ENCODE measurements at regions not wholly inside any gene's neighbourhood (a gene's known extent, or its start where the extent isn't known, plus 50 kb on each side); places are given as distances from the start of the nearest gene placed in this dataset.

DNA sequence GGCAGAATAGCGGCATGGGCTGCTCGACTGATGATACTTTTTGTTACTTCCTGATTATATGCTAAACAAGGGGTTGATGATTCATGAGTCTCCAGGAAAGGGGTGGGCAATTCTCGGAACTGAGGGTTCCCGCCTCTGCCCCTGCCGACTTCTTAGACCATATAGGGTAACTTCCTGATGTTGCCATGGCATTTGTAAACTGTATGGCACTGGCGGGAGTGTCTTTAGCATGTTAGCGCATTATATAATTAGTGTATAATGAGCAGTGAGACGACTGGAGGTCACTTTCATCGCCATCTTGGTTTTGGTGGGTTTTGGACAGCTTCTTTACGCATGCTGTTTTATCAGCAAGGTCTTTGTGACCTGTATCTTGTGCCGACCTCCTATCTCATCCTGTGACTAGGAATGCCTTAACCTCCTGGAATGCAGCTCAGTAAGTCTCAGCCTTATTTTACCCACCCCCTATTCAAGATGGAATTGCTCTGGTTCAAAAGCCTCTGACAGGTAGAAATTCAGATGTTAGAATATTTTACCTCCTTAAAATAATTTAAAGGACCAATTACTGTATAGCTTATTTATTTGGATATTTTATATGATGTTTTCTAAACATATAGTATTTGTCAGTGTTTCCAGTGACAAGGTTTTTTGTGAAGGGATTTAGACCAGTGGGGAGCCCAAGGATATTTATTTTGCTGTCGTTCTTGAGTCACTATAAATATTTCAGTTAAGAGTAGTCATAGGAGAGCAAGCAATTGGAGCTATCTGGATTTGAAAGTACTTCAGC lies 90.1 kb upstream of the PIK3CG start:
- DNase-seq (ENCODE audit: extremely low read depth, low read depth): peak; percentile 54

DNA sequence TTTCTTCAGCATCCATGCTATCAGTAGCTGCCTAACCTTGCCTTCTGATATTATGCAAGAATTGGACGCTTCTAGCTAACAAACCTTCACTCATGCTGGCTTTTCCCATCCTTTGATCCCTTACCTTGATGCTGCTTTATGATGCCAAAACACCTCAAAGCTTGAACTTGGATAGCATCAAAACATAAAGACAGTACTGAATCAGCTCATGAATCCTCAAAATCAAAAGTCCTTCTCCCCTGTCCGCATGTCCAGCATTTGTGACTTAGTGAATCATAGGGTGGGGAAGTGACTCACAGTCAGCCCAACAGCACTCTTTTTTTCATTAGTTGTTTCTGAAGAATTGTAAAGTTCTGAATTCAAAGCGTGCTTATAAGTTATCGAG lies 89.5 kb upstream of the PIK3CG start:
- DNase-seq (ENCODE audit: extremely low read depth, low read depth): peak; percentile 59

DNA sequence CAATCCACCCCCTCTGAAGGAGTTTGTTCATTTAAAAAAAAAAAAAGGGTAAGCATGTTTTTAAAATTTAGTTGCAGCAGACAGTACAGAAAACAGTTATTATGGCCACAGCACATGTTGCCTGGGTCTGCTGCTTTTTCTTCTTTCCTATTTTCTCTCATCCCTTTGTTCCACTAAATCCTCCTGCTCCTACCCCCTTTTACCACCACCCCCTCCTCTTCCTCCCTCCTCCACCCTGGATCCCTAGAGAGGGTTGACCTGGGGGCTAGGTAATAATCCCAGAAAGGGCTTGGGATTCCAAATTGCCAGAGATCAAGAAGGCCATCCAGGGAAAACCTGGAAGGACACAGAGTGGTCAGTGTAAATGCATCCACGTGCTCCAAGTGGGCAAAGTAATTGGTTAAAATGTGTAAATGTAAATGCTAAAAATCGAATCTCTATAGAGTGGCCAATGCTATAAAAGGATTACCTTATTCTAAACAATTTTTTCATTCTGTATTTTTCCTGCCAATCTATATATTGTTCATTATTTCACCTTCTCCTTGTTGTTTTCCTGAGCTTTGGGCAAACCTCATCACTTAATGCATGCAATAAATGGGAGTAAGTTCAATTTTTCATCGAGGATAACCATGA lies 89.0 kb upstream of the PIK3CG start:
- no peak for DNase-seq (ENCODE audit: extremely low read depth, low read depth)

DNA sequence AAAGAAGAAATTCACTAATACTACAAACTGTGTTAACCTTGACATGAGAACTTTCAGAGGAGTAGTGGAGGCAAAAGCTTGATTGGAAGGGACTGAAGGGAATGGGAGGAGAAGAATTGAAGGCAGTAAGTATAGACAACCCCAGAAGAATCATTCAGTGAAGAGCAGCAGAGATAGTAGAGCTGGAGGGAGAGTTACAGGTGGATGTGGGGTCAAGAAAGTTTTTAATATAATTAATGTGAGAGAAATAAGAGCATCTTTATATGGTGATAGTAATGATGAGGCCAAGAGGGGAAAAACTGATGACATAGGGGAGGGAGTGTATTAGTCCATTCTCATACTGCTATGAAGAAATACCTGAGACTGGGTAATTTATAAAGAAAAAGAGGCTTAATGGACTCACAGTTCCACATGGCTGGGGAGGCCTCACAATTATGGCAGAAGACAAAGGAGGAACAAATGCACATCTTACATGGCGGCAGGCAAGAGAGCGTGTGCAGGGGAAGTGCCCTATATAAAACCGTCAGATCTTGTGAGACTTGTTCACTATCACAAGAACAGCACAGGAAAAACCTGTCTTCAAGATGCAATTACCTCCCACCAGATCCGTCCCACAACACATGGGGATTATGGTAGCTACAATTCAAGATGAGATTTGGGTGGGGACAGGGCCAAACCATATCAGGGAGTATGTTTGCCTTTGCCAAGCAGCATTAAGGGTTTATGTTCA lies 88.3 kb upstream of the PIK3CG start:
- DNase-seq (ENCODE audit: extremely low read depth, low read depth): no peak

DNA sequence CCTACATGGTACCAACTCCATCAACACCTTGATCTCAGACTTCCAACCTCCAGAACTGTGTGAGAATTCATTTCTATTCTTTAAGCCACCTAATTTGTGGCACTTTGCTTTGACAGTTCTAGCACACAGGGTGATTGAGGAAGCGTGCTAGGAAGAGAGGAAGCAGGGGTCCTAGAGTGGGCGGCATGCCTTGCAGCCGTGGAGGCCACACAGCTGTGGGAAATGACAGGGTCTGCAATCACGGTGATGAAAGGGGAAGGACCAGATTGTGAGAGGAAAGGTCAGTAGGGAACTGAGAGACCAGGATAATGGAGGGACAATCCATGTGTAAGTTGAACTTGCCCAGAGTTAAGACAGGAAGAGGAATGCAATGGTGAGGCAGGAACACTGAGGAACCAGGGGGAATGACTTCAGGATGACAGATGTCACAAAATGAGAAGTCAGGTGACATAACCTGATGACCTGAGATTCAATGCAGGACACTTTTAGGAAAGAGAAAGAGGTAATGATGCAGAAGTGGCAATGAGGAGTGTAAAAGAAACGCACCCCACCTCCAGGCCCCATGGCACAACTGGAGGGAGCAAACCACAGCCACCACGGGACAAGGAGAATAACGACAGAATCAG lies 87.3 kb upstream of the PIK3CG start:
- no peak for DNase-seq (ENCODE audit: extremely low read depth, low read depth)

DNA sequence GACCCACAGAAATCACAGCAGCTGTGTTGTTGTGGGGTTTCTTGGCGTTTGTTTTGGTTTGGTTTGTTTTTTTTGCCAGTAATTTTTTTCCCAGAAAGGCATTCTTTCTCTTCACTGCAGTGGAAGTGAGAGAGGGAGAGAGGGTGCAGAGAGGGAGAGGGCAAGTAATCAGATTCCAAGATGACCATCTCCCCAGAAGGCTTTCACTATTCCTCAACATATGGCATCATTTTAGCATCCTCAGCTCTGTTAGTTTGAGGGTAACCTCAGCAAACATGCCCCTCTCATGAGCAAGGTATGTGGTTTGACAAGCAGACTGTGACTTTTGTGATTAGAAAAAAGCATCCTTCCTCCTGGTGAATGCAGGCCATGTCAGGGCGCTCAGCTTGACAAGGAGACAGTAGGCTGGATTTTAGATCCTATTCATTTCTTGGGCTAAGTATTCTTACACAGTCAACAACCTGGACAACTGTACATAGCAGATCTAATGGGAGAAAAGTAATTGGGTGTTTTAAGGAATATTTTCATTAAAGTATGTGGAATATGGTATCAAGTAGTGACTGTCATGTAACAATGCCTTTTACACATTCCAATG lies 86.3 kb upstream of the PIK3CG start:
- no peak for DNase-seq (ENCODE audit: extremely low read depth, low read depth)

DNA sequence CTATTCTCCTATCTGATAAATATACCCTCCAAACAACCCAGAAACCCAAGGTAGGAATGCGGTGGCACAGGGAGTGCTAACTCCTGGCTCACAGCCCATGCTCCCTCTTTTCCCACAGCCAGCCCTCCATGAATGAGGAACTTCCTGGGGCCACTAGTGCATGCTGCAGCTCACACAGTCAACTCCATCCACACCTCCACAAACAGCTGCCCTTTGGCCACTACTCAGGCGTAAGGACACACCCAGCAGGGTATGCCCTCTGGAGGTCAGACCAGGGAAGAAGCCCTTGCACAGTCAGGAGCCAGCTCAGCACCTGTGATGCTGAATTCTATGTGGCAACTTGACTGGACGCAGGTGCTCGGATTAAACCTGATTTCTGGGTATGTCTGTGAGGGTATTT lies 85.2 kb upstream of the PIK3CG start:
- no peak for DNase-seq (ENCODE audit: extremely low read depth, low read depth)

DNA sequence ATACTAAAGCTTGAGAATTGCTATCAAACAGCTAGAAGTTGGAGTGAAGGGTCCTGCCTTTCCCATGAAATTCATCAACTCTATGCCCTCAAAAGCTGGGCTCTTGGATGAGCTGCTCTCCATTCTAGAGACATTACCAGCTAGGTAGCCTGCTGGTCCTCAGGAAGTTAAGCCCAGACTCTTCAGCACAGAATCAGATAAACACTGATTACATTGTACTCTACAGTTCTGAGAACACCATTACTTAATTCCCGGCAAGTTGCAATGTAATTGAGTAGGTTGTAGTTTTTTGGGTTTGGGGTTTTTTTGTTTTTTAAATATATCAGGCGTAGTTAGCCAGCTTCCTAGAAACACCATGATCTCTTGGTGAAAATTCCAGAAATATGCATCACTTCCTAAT lies 84.1 kb upstream of the PIK3CG start:
- DNase-seq (ENCODE audit: extremely low read depth, low read depth): no peak

DNA sequence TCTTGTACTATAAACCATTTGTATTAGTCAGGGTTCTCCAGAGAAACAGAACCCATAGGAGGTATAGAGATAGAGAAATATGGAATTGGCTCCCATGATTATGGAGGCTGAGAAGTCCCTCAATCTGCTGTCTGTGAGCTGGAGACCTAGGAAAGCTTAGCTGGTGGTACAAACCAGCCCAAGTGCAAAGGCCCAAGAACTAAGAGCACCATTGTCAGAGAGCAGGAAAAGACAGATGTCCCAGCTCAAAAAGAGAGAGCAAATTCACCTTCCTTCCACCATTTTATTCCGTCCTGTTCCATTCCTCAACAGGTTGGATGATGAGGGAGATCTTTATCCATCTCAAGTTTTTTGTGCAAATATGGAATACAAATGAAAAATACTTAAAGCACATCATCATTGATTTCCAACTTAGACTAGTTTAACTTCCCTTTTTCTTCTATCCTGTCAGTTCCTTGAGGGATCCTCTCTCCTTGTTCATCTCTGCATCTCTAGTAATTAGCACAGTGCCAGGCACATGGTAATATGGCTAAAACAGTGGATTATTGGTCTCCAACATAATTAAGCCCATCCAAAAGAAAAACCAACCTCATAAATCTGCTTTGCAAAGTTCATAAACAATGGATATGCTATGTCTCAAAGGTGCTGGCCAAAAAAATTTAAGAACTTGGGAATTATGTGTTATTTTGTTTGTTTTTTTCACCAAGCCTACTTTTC lies 83.1 kb upstream of the PIK3CG start:
- no peak for DNase-seq (ENCODE audit: extremely low read depth, low read depth)

DNA sequence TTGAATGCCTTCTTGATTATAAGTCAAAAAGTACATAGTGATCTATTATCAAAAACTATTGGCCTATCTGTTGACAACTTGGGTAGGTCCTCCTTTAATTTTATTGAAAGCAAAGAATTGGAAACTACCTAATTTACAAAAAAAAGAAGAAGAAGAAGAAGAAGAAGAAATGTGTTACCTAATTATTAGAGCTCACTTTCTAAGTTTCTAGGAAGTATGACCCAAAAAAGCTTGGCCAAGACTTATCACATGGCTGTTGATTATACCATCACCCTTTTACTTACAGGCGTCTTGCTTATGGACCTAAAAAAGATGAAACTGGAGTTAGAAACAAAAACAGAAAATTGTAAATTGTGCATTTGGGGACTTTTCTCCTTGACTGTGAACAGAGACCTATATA lies 81.8 kb upstream of the PIK3CG start:
- no peak for DNase-seq (ENCODE audit: extremely low read depth, low read depth)

DNA sequence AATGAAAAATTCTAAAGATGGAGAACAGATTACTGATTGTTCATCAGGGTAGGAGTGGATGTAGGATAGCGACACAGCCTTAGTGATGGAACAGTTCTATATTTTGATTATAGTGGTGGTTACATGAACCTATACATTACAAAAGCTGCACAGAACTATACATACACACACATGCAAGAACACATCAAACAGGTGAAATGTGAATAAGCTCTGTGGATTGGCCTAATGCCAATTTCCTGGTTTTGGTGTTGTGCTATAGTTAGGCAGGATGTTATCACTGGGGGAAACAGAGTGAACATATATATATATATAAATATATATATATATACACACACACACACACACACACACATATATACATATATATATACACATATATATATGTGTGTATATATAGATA lies 76.4 kb upstream of the PIK3CG start:
- no peak for DNase-seq (ENCODE audit: extremely low read depth, low read depth)

DNA sequence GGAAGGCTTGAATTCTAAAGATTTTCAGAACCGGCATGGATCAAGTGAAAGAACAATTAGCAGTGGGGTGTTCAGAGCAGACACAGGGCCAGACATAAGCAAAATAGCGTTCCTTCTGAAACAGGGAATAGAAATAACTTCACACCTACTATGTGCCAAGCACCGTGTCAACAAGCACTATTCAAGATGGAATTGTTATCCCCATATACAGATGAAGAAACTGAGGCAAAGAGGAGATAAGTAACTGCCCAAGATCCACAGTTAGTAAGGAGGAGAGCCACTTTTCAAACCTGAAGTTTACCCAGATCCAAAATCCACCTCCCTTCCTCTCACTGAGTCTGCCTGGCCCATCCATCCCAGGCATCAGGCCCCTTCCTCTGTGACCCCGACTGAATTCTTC lies 73.6 kb upstream of the PIK3CG start:
- DNase-seq (ENCODE audit: extremely low read depth, low read depth): no peak

DNA sequence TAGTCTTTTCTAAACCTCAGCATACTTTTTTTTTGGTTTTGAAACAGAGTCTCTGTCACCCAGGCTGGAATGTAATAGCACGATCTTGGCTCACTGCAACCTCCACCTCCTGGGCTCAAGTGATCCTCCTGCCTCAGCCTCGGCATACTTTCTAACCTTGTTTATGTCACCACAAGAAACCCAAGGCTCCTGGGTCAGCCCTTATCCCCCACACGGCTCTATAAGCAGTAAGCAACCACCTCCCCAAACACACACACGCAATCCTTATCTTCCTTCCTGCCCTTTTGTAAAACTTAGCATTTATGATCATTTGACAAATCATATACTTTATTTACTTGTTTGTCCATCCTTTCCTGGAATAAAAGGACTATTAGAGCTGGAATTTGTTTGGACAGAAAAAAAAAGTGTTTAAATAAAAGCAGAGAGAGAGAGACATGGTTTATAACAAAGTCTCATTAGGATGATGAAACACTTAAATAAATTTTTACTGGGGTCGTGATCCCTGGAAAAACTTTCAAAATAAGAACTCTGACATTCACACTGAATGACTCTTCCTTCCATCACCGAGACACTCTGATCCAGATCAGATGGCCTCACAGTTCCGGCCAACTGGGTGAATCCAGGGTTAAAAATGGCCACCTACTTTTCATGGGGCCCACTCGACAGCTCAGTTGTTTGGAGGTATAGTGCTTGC lies 72.7 kb upstream of the PIK3CG start:
- no peak for DNase-seq (ENCODE audit: extremely low read depth, low read depth)

DNA sequence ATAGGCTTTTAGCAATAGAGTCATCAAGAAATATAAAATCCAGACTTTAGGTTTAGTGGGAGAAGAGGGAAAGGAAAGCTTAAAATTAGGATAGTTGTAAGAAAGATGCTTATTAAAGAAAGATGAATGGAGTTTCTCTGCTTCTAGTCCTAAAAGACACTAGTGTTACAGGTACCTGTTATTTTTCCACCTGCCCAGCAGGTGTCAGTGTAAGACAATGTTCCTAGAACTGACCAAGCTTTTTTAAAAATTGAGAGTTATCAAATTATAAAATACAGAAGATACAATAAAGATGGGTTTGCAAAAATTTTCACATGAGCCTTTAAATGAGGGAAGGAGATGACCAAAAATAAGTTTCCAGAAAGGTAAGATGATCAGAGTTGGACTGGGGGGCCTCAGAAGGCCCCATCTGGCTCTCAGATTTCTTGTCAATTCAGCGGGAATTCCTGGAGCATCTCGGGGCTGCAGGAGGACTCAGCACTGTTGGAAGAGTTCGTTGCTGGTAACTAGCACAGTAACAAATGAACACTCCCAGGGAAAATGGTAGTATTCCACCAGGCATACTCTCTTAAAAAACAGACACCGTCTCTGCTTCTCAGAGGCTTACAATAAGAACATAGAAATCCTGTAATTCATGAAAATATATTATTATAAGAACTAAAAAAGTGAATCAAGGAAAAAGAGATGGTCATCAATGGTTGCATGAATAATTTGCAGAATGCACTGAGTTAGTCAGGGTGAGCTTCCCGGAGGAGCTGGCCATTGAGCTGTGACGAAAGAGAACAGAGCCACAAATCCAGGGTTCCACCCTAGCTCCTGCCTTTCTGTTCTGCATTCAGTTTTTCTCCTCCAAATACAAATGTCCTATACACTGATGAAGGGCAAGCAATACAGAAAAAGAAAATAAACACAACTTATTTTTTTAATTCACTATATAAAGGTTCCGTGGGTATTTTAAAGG lies 71.8 kb upstream of the PIK3CG start:
- no peak for DNase-seq (ENCODE audit: extremely low read depth, low read depth)

DNA sequence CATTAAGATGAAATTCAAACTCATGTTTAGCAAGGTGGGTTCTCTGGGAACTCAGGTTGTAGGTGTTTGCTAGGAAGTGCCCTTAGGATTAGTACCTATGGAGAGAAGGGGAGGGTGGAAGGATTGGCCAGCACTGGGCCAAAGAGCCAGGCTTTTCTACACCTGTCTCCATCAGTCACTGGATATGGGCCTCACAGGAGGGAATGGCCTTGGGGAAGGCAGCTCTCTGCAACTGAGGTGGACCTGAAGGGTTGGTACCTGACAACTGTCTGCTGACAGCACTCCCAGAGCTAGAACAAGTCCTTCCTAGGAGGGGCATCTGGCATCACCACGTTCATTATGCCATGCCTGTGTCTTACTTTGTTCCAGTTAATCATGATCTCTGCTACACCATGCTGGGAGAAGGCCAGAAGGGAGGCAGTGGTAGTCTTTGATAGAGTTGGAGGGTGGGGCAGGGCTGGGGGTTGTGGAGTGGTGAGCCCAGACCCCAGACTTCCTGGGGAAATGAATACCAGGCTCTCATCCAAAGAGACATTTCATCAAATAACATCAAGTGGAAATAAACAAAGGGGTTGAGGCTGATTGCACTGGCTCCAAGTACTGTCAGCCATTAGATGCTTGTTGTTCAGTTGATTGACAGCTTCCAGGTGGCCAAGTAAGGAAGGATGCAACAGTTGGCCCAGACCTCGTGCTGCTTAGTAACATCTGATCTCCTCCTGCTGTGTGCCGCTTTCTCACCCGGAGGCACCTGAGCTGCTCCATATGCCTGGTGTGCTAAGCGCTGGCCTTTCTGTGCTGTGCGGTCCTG lies 70.6 kb upstream of the PIK3CG start:
- no peak for DNase-seq (ENCODE audit: extremely low read depth, low read depth)

DNA sequence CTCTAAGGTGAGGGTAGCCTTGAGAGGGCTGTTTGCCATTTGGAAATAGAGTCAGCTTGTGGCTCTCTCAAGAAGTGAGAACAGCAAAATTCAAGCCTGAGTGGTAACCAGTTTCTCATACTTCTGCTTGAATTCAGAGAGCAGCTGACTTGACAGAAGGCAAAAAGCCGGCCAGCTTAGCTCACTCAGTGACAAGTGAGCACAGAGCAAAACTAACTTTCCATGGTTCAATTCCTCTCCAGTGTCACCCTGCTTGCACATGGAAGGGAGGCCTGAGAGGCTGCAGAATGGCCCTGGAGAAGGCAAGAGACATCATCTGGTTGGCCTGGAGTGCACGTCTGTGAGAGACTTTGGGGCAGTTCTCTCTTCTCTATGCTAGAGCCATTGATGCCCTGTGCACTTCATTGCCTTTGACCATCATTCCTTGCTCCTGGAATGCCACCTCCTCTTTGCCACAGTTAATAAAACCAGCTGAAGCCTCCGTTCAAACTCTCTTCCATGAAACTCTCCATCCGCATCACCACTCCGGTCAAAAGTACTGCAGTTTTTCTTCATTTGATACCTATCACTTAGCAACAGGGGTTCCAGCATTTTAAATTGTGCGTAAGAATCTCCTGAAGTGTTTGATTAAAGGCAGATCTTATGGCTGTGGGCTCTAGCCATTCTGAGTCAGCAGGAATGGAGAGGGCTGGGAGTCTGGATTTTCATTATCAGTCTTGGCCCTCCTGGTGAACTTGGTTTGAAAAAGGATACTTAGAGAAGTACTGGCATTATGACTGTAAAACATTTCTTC lies 69.8 kb upstream of the PIK3CG start:
- no peak for DNase-seq (ENCODE audit: extremely low read depth, low read depth)

DNA sequence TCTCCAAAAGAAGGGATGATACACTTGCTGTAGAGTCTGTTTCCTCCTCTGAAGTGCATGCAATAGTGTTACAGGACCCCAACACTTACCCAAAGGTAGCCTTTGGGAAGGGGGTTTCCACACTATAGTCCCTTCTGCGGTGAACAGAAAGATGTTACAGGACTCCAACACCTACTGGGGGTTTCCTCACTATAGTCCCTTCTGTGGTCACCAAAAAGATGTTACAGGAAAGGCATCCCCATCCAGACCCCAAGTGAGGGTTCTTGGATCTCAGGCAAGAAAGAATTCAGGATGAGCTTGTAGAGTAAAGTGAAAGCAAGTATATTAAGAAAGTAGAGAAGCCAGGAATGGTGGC lies 69.2 kb upstream of the PIK3CG start:
- DNase-seq (ENCODE audit: extremely low read depth, low read depth): no peak

All from NCI-H460 (cell line).